Liver (tissue), 8 donors: ENCODE measurements at regions not wholly inside any gene's neighbourhood (a gene's known extent, or its start where the extent isn't known, plus 50 kb on each side); places are given as distances from the start of the nearest gene placed in this dataset.

Source experiments
- DNase-seq: peaks from one replicate; pipeline ENCODE4 v3.0.0-alpha.2; 2017; ENCODE audit warnings: low spot score
- H3K27ac ChIP-seq, 2 donors: one replicate each; pipeline ENCODE4 v1.7.0; 2013; ENCODE audit warnings: inconsistent platforms in 2 of 2, low read length in 2 of 2, control low read depth in 1 of 2, low read depth in 1 of 2, mild to moderate bottlenecking in 1 of 2
- H3K27me3 ChIP-seq, 4 donors: one replicate each; pipeline versions ENCODE4 v1.6.1 to v1.7.0; 2013; ENCODE audit warnings: low read length in 3 of 4, inconsistent platforms in 1 of 4, mild to moderate bottlenecking in 1 of 4, moderate library complexity in 1 of 4; ENCODE audit not compliant: control insufficient read depth in 4 of 4, insufficient read depth in 4 of 4
- H3K36me3 ChIP-seq, 4 donors: one replicate each; pipeline versions ENCODE4 v1.6.1 to v1.7.0; 2013; ENCODE audit warnings: low read length in 3 of 4, mild to moderate bottlenecking in 3 of 4, low read depth in 1 of 4, moderate library complexity in 1 of 4; ENCODE audit not compliant: control insufficient read depth in 4 of 4, insufficient read depth in 3 of 4
- H3K4me1 ChIP-seq, 4 donors: one replicate each; pipeline versions ENCODE4 v1.6.1 to v1.7.0; 2013; ENCODE audit warnings: low read length in 3 of 4, mild to moderate bottlenecking in 3 of 4, moderate library complexity in 1 of 4; ENCODE audit not compliant: control insufficient read depth in 4 of 4, insufficient read depth in 4 of 4
- H3K4me3 ChIP-seq, 3 donors: one replicate each; pipeline versions ENCODE4 v1.6.1 to v1.7.0; 2013; ENCODE audit warnings: low read length in 3 of 3, control low read depth in 1 of 3, low read depth in 1 of 3, mild to moderate bottlenecking in 1 of 3
- H3K9ac ChIP-seq, 2 donors: one replicate each; pipeline ENCODE4 v1.7.0; 2013; ENCODE audit warnings: low read length in 2 of 2, mild to moderate bottlenecking in 2 of 2, moderate library complexity in 2 of 2, control low read depth in 1 of 2, low read depth in 1 of 2
- H3K9me3 ChIP-seq, 4 donors: one replicate each; pipeline versions ENCODE4 v1.6.1 to v1.7.0; 2013; ENCODE audit warnings: low read length in 3 of 4; ENCODE audit not compliant: control insufficient read depth in 4 of 4
- EGR1 ChIP-seq, 2 donors: IDR thresholded peaks; 2 replicates each; pipeline ENCODE4 v1.6.1; 2016 to 2018; ENCODE audit warnings: antibody characterized with exemption in 2 of 2, low read depth in 2 of 2
- FOXA1 ChIP-seq: IDR thresholded peaks from 2 replicates; pipeline ENCODE4 v1.6.1; 2016; ENCODE audit warnings: antibody characterized with exemption
- FOXA2 ChIP-seq: IDR thresholded peaks from 2 replicates; pipeline ENCODE4 v1.6.1; 2016; ENCODE audit warnings: antibody characterized with exemption
- GABPA ChIP-seq, 2 donors: IDR thresholded peaks in 1 of 2; conservative IDR thresholded peaks in 1 of 2; 2 replicates each; pipeline ENCODE4 v1.6.1; 2016; ENCODE audit warnings: antibody characterized with exemption in 2 of 2, mild to moderate bottlenecking in 1 of 2, moderate library complexity in 1 of 2
- JUND ChIP-seq, 2 donors: IDR thresholded peaks; 2 replicates each; pipeline ENCODE4 v1.6.1; 2016; ENCODE audit warnings: antibody characterized with exemption in 2 of 2
- NR2F2 ChIP-seq: IDR thresholded peaks from 2 replicates; pipeline ENCODE4 v1.6.1; 2016; ENCODE audit warnings: antibody characterized with exemption
- RAD21 ChIP-seq, 2 donors: IDR thresholded peaks; 2 replicates each; pipeline ENCODE4 v1.6.1; 2016; ENCODE audit warnings: antibody characterized with exemption in 2 of 2, mild to moderate bottlenecking in 2 of 2
- RXRA ChIP-seq, 2 donors: IDR thresholded peaks; 2 replicates each; pipeline ENCODE4 v1.6.1; 2017 to 2018; ENCODE audit warnings: antibody characterized with exemption in 2 of 2, mild to moderate bottlenecking in 1 of 2
- SP1 ChIP-seq: IDR thresholded peaks from 2 replicates; pipeline ENCODE4 v1.6.1; 2018; ENCODE audit warnings: antibody characterized with exemption, mild to moderate bottlenecking
- TAF1 ChIP-seq: conservative IDR thresholded peaks from 2 replicates; pipeline ENCODE4 v1.6.1; 2016; ENCODE audit warnings: antibody characterized with exemption, mild to moderate bottlenecking
- YY1 ChIP-seq: IDR thresholded peaks from 2 replicates; pipeline ENCODE4 v1.6.1; 2016; ENCODE audit warnings: antibody characterized with exemption, mild to moderate bottlenecking
- WGBS: extraction: QIAGEN DNeasy Blood & Tissue Kit; methylation state at CpG from one replicate; pipeline ENCODE4 v1.1.7; 2013; 5-methylcytosine and 5-hydroxymethylcytosine counted together
- TF ChIP-seq, protein P1 (sequence below): IDR thresholded peaks from 2 replicates; pipeline ENCODE4 v1.6.1; 2016; ENCODE audit warnings: antibody characterized with exemption
- TF ChIP-seq, protein P2 (sequence below): IDR thresholded peaks from 2 replicates; pipeline ENCODE4 v1.6.1; 2016; ENCODE audit warnings: antibody characterized with exemption
- TF ChIP-seq, protein P3 (sequence below): fragments of 150-350 bp; IDR thresholded peaks from 2 replicates; pipeline ENCODE4 v1.5.1; 2017; ENCODE audit warnings: improper control_type of control experiment, low read depth, low read length; ENCODE audit not compliant: missing input control
- TF ChIP-seq, protein P4 (sequence below): IDR thresholded peaks from 2 replicates; pipeline ENCODE4 v1.6.1; 2016; ENCODE audit warnings: antibody characterized with exemption
- TF ChIP-seq, protein P5 (sequence below): IDR thresholded peaks from 2 replicates; pipeline ENCODE4 v1.6.1; 2016; ENCODE audit warnings: antibody characterized with exemption, mild to moderate bottlenecking
- donor health status: healthy.
- donor health status: healthy.
- donor health status: healthy.
- donor health status: healthy.
- donor health status: healthy.

DNA sequence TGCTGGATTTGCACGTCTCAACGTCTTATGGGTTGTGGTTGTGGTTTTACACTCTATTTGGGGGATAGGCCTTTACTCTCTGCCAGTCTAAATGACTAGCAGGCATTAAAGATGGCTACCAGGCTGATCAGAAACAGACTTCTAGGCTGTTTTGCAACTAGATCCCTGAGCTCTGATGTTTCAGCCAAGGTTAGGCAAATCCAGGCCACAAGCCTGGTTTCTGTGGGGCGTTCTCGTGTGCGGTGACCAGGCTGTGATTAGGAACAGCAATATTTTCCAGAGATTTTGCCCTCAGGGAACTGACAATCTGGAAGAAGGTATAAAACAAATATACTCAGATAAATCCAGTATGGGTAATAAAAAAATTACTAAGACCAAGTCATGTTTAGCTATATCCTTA lies 502.4 kb downstream of the INSC start:
- 92% methylated on average over 5 of the region's 5 CpGs for WGBS
- H3K27ac ChIP-seq, result no peak overlapping the region
- H3K4me1 ChIP-seq, result no peaks in the 10 kb centered on the region
- no peaks in the 10 kb centered on the region for H3K27me3 ChIP-seq
- TF ChIP-seq, protein P1, sequence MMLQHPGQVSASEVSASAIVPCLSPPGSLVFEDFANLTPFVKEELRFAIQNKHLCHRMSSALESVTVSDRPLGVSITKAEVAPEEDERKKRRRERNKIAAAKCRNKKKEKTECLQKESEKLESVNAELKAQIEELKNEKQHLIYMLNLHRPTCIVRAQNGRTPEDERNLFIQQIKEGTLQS, result no peak
- TF ChIP-seq YY1 (no peak), JUND (IDR thresholded peaks at IDR 0.05) (no peak), TAF1 (no peak), RAD21 (IDR thresholded peaks at IDR 0.05) (no peak), RXRA (IDR thresholded peaks at IDR 0.05) (no peak), GABPA (IDR thresholded peaks at IDR 0.05 in 1 of 2, conservative IDR thresholded peaks at IDR 0.05 in 1 of 2) (no peak)
- TF ChIP-seq, protein P2, sequence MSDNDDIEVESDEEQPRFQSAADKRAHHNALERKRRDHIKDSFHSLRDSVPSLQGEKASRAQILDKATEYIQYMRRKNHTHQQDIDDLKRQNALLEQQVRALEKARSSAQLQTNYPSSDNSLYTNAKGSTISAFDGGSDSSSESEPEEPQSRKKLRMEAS, result no peak
- TF ChIP-seq, protein P3, sequence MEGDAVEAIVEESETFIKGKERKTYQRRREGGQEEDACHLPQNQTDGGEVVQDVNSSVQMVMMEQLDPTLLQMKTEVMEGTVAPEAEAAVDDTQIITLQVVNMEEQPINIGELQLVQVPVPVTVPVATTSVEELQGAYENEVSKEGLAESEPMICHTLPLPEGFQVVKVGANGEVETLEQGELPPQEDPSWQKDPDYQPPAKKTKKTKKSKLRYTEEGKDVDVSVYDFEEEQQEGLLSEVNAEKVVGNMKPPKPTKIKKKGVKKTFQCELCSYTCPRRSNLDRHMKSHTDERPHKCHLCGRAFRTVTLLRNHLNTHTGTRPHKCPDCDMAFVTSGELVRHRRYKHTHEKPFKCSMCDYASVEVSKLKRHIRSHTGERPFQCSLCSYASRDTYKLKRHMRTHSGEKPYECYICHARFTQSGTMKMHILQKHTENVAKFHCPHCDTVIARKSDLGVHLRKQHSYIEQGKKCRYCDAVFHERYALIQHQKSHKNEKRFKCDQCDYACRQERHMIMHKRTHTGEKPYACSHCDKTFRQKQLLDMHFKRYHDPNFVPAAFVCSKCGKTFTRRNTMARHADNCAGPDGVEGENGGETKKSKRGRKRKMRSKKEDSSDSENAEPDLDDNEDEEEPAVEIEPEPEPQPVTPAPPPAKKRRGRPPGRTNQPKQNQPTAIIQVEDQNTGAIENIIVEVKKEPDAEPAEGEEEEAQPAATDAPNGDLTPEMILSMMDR, result no peak
- TF ChIP-seq, protein P4, sequence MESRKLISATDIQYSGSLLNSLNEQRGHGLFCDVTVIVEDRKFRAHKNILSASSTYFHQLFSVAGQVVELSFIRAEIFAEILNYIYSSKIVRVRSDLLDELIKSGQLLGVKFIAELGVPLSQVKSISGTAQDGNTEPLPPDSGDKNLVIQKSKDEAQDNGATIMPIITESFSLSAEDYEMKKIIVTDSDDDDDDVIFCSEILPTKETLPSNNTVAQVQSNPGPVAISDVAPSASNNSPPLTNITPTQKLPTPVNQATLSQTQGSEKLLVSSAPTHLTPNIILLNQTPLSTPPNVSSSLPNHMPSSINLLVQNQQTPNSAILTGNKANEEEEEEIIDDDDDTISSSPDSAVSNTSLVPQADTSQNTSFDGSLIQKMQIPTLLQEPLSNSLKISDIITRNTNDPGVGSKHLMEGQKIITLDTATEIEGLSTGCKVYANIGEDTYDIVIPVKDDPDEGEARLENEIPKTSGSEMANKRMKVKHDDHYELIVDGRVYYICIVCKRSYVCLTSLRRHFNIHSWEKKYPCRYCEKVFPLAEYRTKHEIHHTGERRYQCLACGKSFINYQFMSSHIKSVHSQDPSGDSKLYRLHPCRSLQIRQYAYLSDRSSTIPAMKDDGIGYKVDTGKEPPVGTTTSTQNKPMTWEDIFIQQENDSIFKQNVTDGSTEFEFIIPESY, result no peak
- TF ChIP-seq, protein P5, sequence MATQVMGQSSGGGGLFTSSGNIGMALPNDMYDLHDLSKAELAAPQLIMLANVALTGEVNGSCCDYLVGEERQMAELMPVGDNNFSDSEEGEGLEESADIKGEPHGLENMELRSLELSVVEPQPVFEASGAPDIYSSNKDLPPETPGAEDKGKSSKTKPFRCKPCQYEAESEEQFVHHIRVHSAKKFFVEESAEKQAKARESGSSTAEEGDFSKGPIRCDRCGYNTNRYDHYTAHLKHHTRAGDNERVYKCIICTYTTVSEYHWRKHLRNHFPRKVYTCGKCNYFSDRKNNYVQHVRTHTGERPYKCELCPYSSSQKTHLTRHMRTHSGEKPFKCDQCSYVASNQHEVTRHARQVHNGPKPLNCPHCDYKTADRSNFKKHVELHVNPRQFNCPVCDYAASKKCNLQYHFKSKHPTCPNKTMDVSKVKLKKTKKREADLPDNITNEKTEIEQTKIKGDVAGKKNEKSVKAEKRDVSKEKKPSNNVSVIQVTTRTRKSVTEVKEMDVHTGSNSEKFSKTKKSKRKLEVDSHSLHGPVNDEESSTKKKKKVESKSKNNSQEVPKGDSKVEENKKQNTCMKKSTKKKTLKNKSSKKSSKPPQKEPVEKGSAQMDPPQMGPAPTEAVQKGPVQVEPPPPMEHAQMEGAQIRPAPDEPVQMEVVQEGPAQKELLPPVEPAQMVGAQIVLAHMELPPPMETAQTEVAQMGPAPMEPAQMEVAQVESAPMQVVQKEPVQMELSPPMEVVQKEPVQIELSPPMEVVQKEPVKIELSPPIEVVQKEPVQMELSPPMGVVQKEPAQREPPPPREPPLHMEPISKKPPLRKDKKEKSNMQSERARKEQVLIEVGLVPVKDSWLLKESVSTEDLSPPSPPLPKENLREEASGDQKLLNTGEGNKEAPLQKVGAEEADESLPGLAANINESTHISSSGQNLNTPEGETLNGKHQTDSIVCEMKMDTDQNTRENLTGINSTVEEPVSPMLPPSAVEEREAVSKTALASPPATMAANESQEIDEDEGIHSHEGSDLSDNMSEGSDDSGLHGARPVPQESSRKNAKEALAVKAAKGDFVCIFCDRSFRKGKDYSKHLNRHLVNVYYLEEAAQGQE, result no peak
- H3K9me3 ChIP-seq, result no peaks in the 10 kb centered on the region
- no peaks in the 10 kb centered on the region for H3K36me3 ChIP-seq
- no peak overlapping the region for H3K4me3 ChIP-seq
- DNase-seq, result no peak
- H3K9ac ChIP-seq, result no peak overlapping the region

DNA sequence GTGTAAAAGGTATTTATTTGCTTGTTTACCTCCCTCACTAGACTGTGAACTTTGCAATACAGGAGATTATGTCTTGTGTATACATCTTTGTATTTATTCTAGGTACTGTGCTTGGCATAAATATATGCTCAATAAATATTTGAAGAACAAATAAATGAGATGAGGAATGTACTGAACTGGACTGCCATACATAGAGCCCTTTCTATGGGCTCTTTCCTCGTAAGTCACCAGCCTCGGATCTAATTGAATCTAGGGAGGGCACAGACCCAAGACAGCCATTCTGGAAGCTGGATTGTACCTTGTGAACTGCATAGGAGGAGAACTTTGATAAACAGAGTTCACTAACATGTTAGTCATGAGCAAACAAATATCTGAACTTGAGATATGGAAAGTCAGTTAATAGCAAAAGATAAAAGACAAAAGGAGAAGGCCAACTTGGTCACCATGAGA lies 503.9 kb downstream of the INSC start:
- no peaks in the 10 kb centered on the region for H3K9me3 ChIP-seq
- no peak overlapping the region for H3K9ac ChIP-seq
- no peak for DNase-seq
- H3K4me1 ChIP-seq, result no peaks in the 10 kb centered on the region
- no peak overlapping the region for H3K27ac ChIP-seq
- no peaks in the 10 kb centered on the region for H3K27me3 ChIP-seq
- no peak overlapping the region for H3K4me3 ChIP-seq
- 69% methylated on average over 2 of the region's 2 CpGs for WGBS
- no peaks in the 10 kb centered on the region for H3K36me3 ChIP-seq
- TF ChIP-seq YY1 (no peak), FOXA1 (no peak), SP1 (no peak), FOXA2 (no peak), EGR1 (IDR thresholded peaks at IDR 0.05; ENCODE audit: low read depth in 2 of 2) (no peak), NR2F2 (no peak)
- TF ChIP-seq, protein P2, result no peak
- TF ChIP-seq, protein P4, result no peak
- TF ChIP-seq, protein P1, result no peak
